GM23338 (cell line): ENCODE measurements at regions not wholly inside any gene's neighbourhood (a gene's known extent, or its start where the extent isn't known, plus 50 kb on each side); places are given as distances from the start of the nearest gene placed in this dataset.

ENCODE experiments used
- CTCF ChIP-seq, 2 experiments: fragments of 200-600 bp in 1 of 2; sonication (generic) in 1 of 2; conservative IDR thresholded peaks; 2 replicates each; pipeline versions ENCODE4 v1.5.1 to v1.6.1; 2016 to 2017; ENCODE audit warnings: antibody characterized with exemption in 2 of 2, low read depth in 2 of 2, mild to moderate bottlenecking in 2 of 2, moderate library complexity in 1 of 2
- EZH2phosphoT487 ChIP-seq: fragments of 200-600 bp; sonication (generic); IDR thresholded peaks from one replicate; pipeline ENCODE4 v1.8.1; 2018; ENCODE audit warnings: antibody characterized with exemption; ENCODE audit not compliant: unreplicated experiment

- TF ChIP-seq CTCF (conservative IDR thresholded peaks at IDR 0.05; ENCODE audit: low read depth in 2 of 2) (no peak), EZH2phosphoT487 (no peak)
Observed at GRCh38 chr5:176152191-176152929, 85.9 kb upstream of the SIMC1 start.
